NCI-H1105 (cell line): ENCODE measurements at regions not wholly inside any gene's neighbourhood (a gene's known extent, or its start where the extent isn't known, plus 50 kb on each side); places are given as distances from the start of the nearest gene placed in this dataset.
"Not testable (repeated sequence)": the region's sequence is repeated elsewhere in the genome, so short reads cannot be mapped to it uniquely, and the experiment has no call there.

Source experiments
- DNase-seq: peaks from one replicate; lab custom pipeline; 2025; lab: John Stamatoyannopoulos, UW

GRCh38 chr9:129313331-129313955, 135.4 kb upstream of the IER5L start:
- DNase-seq, result no peak

- DNase-seq, result no peak
Measured at GRCh38 chr9:129312251-129313122, 134.4 kb upstream of the IER5L start.

GRCh38 chr9:129311643-129312042, 133.6 kb upstream of the IER5L start:
- no peak for DNase-seq

- DNase-seq, result no peak
Measured at GRCh38 chr9:129310666-129311350, 132.7 kb upstream of the IER5L start.

GRCh38 chr9:129309906-129310305, 131.8 kb upstream of the IER5L start:
- no peak for DNase-seq

- no peak for DNase-seq
Measured at GRCh38 chr9:129309041-129309430, 131.0 kb upstream of the IER5L start.

GRCh38 chr9:129307227-129307970, 129.3 kb upstream of the IER5L start:
- no peak for DNase-seq

- DNase-seq, result no peak
Measured at GRCh38 chr9:129306318-129306973, 128.4 kb upstream of the IER5L start.

- no peak for DNase-seq
Measured at GRCh38 chr9:129305246-129305645, 127.2 kb upstream of the IER5L start.

- no peak for DNase-seq
Measured at GRCh38 chr9:129301941-129302340, 123.9 kb upstream of the IER5L start.

- DNase-seq, result not testable (repeated sequence)
Measured at GRCh38 chr9:129296195-129296594, 118.1 kb upstream of the IER5L start.

- no peak for DNase-seq
Measured at GRCh38 chr9:129291041-129291501, 113.0 kb upstream of the IER5L start.

- no peak for DNase-seq
Measured at GRCh38 chr9:129290606-129291005, 112.5 kb upstream of the IER5L start.

- DNase-seq, result no peak
Measured at GRCh38 chr9:129289883-129290282, 111.8 kb upstream of the IER5L start.

- DNase-seq, result no peak
Measured at GRCh38 chr9:129289131-129289731, 111.2 kb upstream of the IER5L start.

- DNase-seq, result no peak
Measured at GRCh38 chr9:129287619-129288305, 109.7 kb upstream of the IER5L start.

- no peak for DNase-seq
Measured at GRCh38 chr9:129285979-129286772, 108.1 kb upstream of the IER5L start.

GRCh38 chr9:129285382-129285781, 107.3 kb upstream of the IER5L start:
- no peak for DNase-seq

GRCh38 chr9:129284607-129285291, 106.7 kb upstream of the IER5L start:
- DNase-seq, result no peak
